H1 (cell line): ENCODE measurements at regions not wholly inside any gene's neighbourhood (a gene's known extent, or its start where the extent isn't known, plus 50 kb on each side); places are given as distances from the start of the nearest gene placed in this dataset.

Source experiments
- CTCF ChIA-PET: fragments of 300-600 bp; sonication (Branson Sonifier 250); formaldehyde crosslinking; loops from one replicate; lab custom pipeline; 2021; ENCODE audit not compliant: partially characterized antibody; lab: Charles Lee
- POLR2A ChIA-PET: fragments of 300-600 bp; sonication (Branson Sonifier 250); formaldehyde crosslinking; loops from one replicate; lab custom pipeline; 2021; ENCODE audit warnings: inconsistent platforms; ENCODE audit not compliant: partially characterized antibody; lab: Charles Lee
- DNase-seq, 2 experiments: peaks; one replicate each; pipeline versions ENCODE4 v3.0.0 to v3.0.0-alpha.2; 2010 to 2022; ENCODE audit warnings: low spot score in 2 of 2, low read depth in 1 of 2, mixed read lengths in 1 of 2
- FAIRE-seq: peaks from 2 replicates; lab custom pipeline; 2011; peaks lifted over from hg19 to GRCh38; lab: Jason Lieb, UNC
- H2AFZ ChIP-seq: 2 replicates; pipeline ENCODE4 v1.8.1; 2012; ENCODE audit warnings: low read length, inconsistent platforms
- H2AK5ac ChIP-seq: 2 replicates; pipeline ENCODE4 v1.6.1; 2013; ENCODE audit warnings: low read depth, low read length
- H2BK120ac ChIP-seq: replicated peaks from 2 replicates; pipeline ENCODE3; 2013; ENCODE audit warnings: low read depth, low read length, inconsistent platforms
- H2BK12ac ChIP-seq: 2 replicates; pipeline ENCODE4 v1.6.1; 2013; ENCODE audit warnings: low read depth, low read length
- H2BK15ac ChIP-seq: 2 replicates; pipeline ENCODE4 v1.6.1; 2013; ENCODE audit warnings: low read length
- H2BK20ac ChIP-seq: 2 replicates; pipeline ENCODE4 v1.6.1; 2013; ENCODE audit warnings: low read length
- H2BK5ac ChIP-seq: 2 replicates; pipeline ENCODE4 v1.6.1; 2013; ENCODE audit warnings: low read depth, low read length
- H3K14ac ChIP-seq: 2 replicates; pipeline ENCODE4 v1.6.1; 2013; ENCODE audit warnings: inconsistent platforms; ENCODE audit not compliant: insufficient read length
- H3K18ac ChIP-seq: 2 replicates; pipeline ENCODE4 v1.6.1; 2013; ENCODE audit warnings: low read length; ENCODE audit errors: extremely low read depth
- H3K23ac ChIP-seq: 2 replicates; pipeline ENCODE4 v1.6.1; 2013; ENCODE audit warnings: inconsistent platforms; ENCODE audit not compliant: insufficient read length
- H3K23me2 ChIP-seq: 2 replicates; pipeline ENCODE4 v1.6.1; 2013; ENCODE audit warnings: low read depth, low read length
- H3K27ac ChIP-seq: 2 replicates; pipeline ENCODE4 v1.6.1; 2011; ENCODE audit warnings: low read depth, low read length, inconsistent platforms
- H3K27me3 ChIP-seq, 4 experiments: replicated peaks in 1 of 4; 1 replicate in 1 of 4; 2 replicates in 3 of 4; pipeline versions ENCODE4 v1.6.1 to v1.8.1; 2011 to 2013; ENCODE audit warnings: low read length in 3 of 4, mild to moderate bottlenecking in 3 of 4, inconsistent platforms in 2 of 4, mixed read lengths in 2 of 4, moderate library complexity in 1 of 4; ENCODE audit not compliant: control insufficient read depth in 3 of 4, insufficient read depth in 3 of 4; ENCODE audit errors: extremely low read depth in 1 of 4
- H3K36me3 ChIP-seq, 4 experiments: 2 replicates each; pipeline versions ENCODE4 v1.6.1 to v1.8.1; 2011 to 2013; ENCODE audit warnings: mild to moderate bottlenecking in 4 of 4, low read length in 3 of 4, moderate library complexity in 2 of 4, control low read depth in 1 of 4, inconsistent platforms in 1 of 4; ENCODE audit not compliant: insufficient read depth in 4 of 4, control insufficient read depth in 2 of 4
- H3K4ac ChIP-seq: replicated peaks from 2 replicates; pipeline ENCODE3; 2013; ENCODE audit warnings: low read length, low read depth, mixed read lengths, inconsistent platforms; ENCODE audit not compliant: insufficient read length
- H3K4me1 ChIP-seq, 4 experiments: replicated peaks in 1 of 4; 1 replicate in 1 of 4; 2 replicates in 3 of 4; pipeline versions ENCODE4 v1.6.1 to v1.8.1; 2011 to 2013; ENCODE audit warnings: low read length in 3 of 4, inconsistent platforms in 2 of 4, mixed read lengths in 1 of 4; ENCODE audit not compliant: insufficient read depth in 4 of 4, control insufficient read depth in 3 of 4
- H3K4me2 ChIP-seq, 2 experiments: 2 replicates each; pipeline versions ENCODE4 v1.6.1 to v1.8.1; 2011 to 2013; ENCODE audit warnings: low read depth in 2 of 2, low read length in 2 of 2, control low read depth in 1 of 2, inconsistent platforms in 1 of 2, mild to moderate bottlenecking in 1 of 2; ENCODE audit not compliant: insufficient read depth in 1 of 2
- H3K4me3 ChIP-seq, 4 experiments: fragments of 200-600, 300-600 bp in 1 of 4; sonication (generic), shearing (Covaris generic), sonication (Bioruptor Twin) in 1 of 4; 2 replicates each; pipeline versions ENCODE4 v1.5.1 to v1.8.1; 2011 to 2016; ENCODE audit warnings: low read length in 4 of 4, low read depth in 3 of 4, control low read depth in 2 of 4, inconsistent platforms in 2 of 4, mild to moderate bottlenecking in 2 of 4, mixed read lengths in 1 of 4, moderate library complexity in 1 of 4; ENCODE audit not compliant: insufficient read depth in 2 of 4; ENCODE audit errors: extremely low read depth in 1 of 4
- H3K56ac ChIP-seq: replicated peaks from 2 replicates; pipeline ENCODE3; 2013; ENCODE audit warnings: low read depth, mild to moderate bottlenecking, mixed read lengths, low read length, inconsistent platforms; ENCODE audit not compliant: insufficient read length
- H3K79me1 ChIP-seq: 2 replicates; pipeline ENCODE4 v1.6.1; 2013; ENCODE audit warnings: low read depth, low read length, control low read depth
- H3K79me2 ChIP-seq, 2 experiments: 2 replicates each; pipeline versions ENCODE4 v1.6.1 to v1.8.1; 2012 to 2013; ENCODE audit warnings: low read length in 2 of 2, mild to moderate bottlenecking in 2 of 2, inconsistent platforms in 1 of 2; ENCODE audit not compliant: insufficient read depth in 2 of 2, control insufficient read depth in 1 of 2
- H3K9ac ChIP-seq, 4 experiments: replicated peaks in 1 of 4; 1 replicate in 1 of 4; 2 replicates in 3 of 4; pipeline versions ENCODE4 v1.6.1 to v1.8.1; 2011 to 2013; ENCODE audit warnings: low read depth in 3 of 4, low read length in 3 of 4, control low read depth in 2 of 4, mild to moderate bottlenecking in 2 of 4, moderate library complexity in 2 of 4, inconsistent platforms in 1 of 4; ENCODE audit errors: extremely low read depth in 1 of 4
- H3K9me3 ChIP-seq, 2 experiments: 2 replicates each; pipeline versions ENCODE4 v1.6.1 to v1.8.1; 2012 to 2013; ENCODE audit warnings: mild to moderate bottlenecking in 2 of 2, moderate library complexity in 2 of 2, control low read depth in 1 of 2, inconsistent platforms in 1 of 2, low read depth in 1 of 2, low read length in 1 of 2, mixed read lengths in 1 of 2; ENCODE audit not compliant: insufficient read depth in 2 of 2
- H4K20me1 ChIP-seq, 2 experiments: replicated peaks in 1 of 2; 2 replicates each; pipeline versions ENCODE3 to v1.8.1; 2011 to 2013; ENCODE audit warnings: inconsistent platforms in 2 of 2, low read length in 2 of 2, mild to moderate bottlenecking in 1 of 2; ENCODE audit not compliant: insufficient read depth in 2 of 2, control insufficient read depth in 1 of 2
- H4K5ac ChIP-seq: 2 replicates; pipeline ENCODE4 v1.6.1; 2013; ENCODE audit warnings: low read length, low read depth, mixed read lengths, inconsistent platforms; ENCODE audit not compliant: insufficient read length
- H4K8ac ChIP-seq: 2 replicates; pipeline ENCODE4 v1.8.0; 2013; ENCODE audit warnings: mild to moderate bottlenecking, moderate library complexity, low read length, inconsistent platforms; ENCODE audit not compliant: insufficient read depth; ENCODE audit errors: extremely low read depth
- H4K91ac ChIP-seq: replicated peaks from 2 replicates; pipeline ENCODE3; 2013; ENCODE audit warnings: low read length, mixed read lengths, inconsistent platforms; ENCODE audit not compliant: insufficient read length
- CBX5 ChIP-seq: fragments of 300-800, 300-1000 bp; sonication (generic); IDR thresholded peaks from 2 replicates; pipeline ENCODE4 v1.7.1; 2016; ENCODE audit warnings: antibody characterized with exemption, low read length, low read depth
- CBX8 ChIP-seq: fragments of 300-800, 300-1000 bp; sonication (generic); IDR thresholded peaks from 2 replicates; pipeline ENCODE4 v1.7.1; 2016; ENCODE audit warnings: low read depth, low read length, borderline replicate concordance
- CHD1 ChIP-seq: IDR thresholded peaks from 2 replicates; pipeline ENCODE4 v1.6.1; 2012; ENCODE audit warnings: low read depth, low read length, improper control_type of control experiment
- EP300 ChIP-seq, 2 experiments: IDR thresholded peaks; 1 replicate in 1 of 2; 2 replicates in 1 of 2; pipeline ENCODE4 v1.6.1; 2011 to 2012; ENCODE audit warnings: low read depth in 2 of 2, low read length in 2 of 2, mild to moderate bottlenecking in 2 of 2, borderline replicate concordance in 1 of 2, inconsistent platforms in 1 of 2, moderate library complexity in 1 of 2
- EZH2 ChIP-seq: fragments of 200-600 bp; sonication (generic); IDR thresholded peaks from 2 replicates; pipeline ENCODE4 v1.7.1; 2012; ENCODE audit warnings: low read depth, mild to moderate bottlenecking, moderate library complexity, low read length, inconsistent platforms; ENCODE audit not compliant: severe bottlenecking
- GTF2F1 ChIP-seq: IDR thresholded peaks from 2 replicates; pipeline ENCODE4 v1.6.1; 2012; ENCODE audit warnings: low read depth, low read length, improper control_type of control experiment, borderline replicate concordance
- JUND ChIP-seq: IDR thresholded peaks from 2 replicates; pipeline ENCODE4 v1.6.1; 2011; ENCODE audit warnings: mild to moderate bottlenecking, improper control_type of control experiment, low read length
- KDM4A ChIP-seq: IDR thresholded peaks from one replicate; pipeline ENCODE4 v1.7.1; 2012; ENCODE audit warnings: low read depth, mild to moderate bottlenecking, moderate library complexity, low read length, inconsistent platforms; ENCODE audit not compliant: severe bottlenecking
- POU5F1 ChIP-seq: IDR thresholded peaks from 2 replicates; pipeline ENCODE4 v1.6.1; 2011; ENCODE audit warnings: low read depth, mild to moderate bottlenecking, low read length, moderate library complexity
- RAD21 ChIP-seq, 2 experiments: IDR thresholded peaks in 1 of 2; conservative IDR thresholded peaks in 1 of 2; 2 replicates each; pipeline ENCODE4 v1.6.1; 2011; ENCODE audit warnings: low read depth in 2 of 2, low read length in 2 of 2, improper control_type of control experiment in 1 of 2, inconsistent platforms in 1 of 2, mild to moderate bottlenecking in 1 of 2, moderate library complexity in 1 of 2
- SUZ12 ChIP-seq: fragments of 200-600 bp; sonication (generic); IDR thresholded peaks from 2 replicates; pipeline ENCODE4 v1.6.1; 2012; ENCODE audit warnings: mild to moderate bottlenecking, inconsistent platforms, low read length, moderate library complexity, mixed read lengths
- TAF1 ChIP-seq: IDR thresholded peaks from 2 replicates; pipeline ENCODE4 v1.6.1; 2011; ENCODE audit warnings: mild to moderate bottlenecking, low read depth, low read length
- WGBS, 2 experiments: shearing (Covaris generic) in 1 of 2; methylation state at CpG; one replicate each; pipeline versions ENCODE4 v1.1.6 to v1.1.7; 2013 to 2015; ENCODE audit warnings: low lambda C conversion rate in 2 of 2, mixed read lengths in 2 of 2, inconsistent platforms in 1 of 2, low coverage in 1 of 2, missing lambda C conversion rate in 1 of 2; ENCODE audit not compliant: insufficient replicate concordance in 2 of 2, insufficient coverage in 1 of 2, insufficient read length in 1 of 2; ENCODE audit errors: extremely low coverage in 1 of 2, missing lambda C conversion rate in 1 of 2; 5-methylcytosine and 5-hydroxymethylcytosine counted together
- TF ChIP-seq, protein P1 (sequence below): IDR thresholded peaks from 2 replicates; pipeline ENCODE4 v1.6.1; 2011; ENCODE audit warnings: low read length, improper control_type of control experiment

DNA sequence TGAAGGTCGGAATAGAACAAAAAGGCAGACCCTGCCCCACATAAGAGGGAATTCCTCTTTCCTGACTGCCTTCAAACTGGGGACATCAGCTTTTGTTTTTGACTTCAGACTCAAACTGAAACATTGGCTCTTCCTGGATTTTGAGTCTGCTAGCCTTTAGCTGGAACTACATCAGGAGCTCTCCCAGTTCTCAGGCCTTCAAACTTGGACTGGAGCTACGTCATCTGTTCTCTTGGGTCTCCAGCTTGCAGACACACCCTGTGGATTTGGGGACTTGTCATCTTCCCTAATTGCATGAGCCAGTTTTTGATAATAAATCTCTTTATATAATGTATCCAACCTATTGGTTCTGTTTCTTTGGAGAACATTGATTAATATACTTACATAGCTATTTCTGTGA lies 798.1 kb downstream of the TBL1XR1 start:
- H2BK15ac ChIP-seq = no peak overlapping the region
- H2BK20ac ChIP-seq = no peak overlapping the region
- no peaks in the 10 kb centered on the region for H3K79me2 ChIP-seq
- DNase-seq (no peak), FAIRE-seq (no peak)
- no peaks in the 10 kb centered on the region for H3K4me1 ChIP-seq
- no peak overlapping the region for H4K5ac ChIP-seq
- H2AFZ ChIP-seq = no peak overlapping the region
- no peaks in the 10 kb centered on the region for H3K79me1 ChIP-seq
- no peak overlapping the region for H3K18ac ChIP-seq
- H3K36me3 ChIP-seq = no peaks in the 10 kb centered on the region; a peak in 1 of 8 replicates
- no peaks in the 10 kb centered on the region for H3K23me2 ChIP-seq
- no peak overlapping the region for H3K4me3 ChIP-seq
- H3K4ac ChIP-seq = no peak overlapping the region
- WGBS, 2 experiments = 91% methylated on average over 2 of the region's 2 CpGs; no CpG with 5 or more reads in 1 of the 2 experiments
- peaks cover 0 to 2% of the 10 kb centered on the region in 2 experiments; a peak in 2 of 4 replicates for H3K9me3 ChIP-seq
- no peaks in the 10 kb centered on the region for H4K20me1 ChIP-seq
- H3K23ac ChIP-seq = no peak overlapping the region
- H3K56ac ChIP-seq = no peak overlapping the region
- peaks cover 0 to 1% (median 0%) of the 10 kb centered on the region in 4 experiments; a peak in 1 of 7 replicates for H3K27me3 ChIP-seq
- no peak overlapping the region for H2BK12ac ChIP-seq
- no peak overlapping the region for H2BK120ac ChIP-seq
- no peak overlapping the region for H2BK5ac ChIP-seq
- H3K4me2 ChIP-seq = no peak overlapping the region
- no peak overlapping the region for H3K27ac ChIP-seq
- no peak overlapping the region for H3K9ac ChIP-seq
- CTCF ChIA-PET = interaction anchor here (0.6 kb wide), 1 partner anchor 696 kb away, joined by 4 read pairs; no protein-coding TSS in a partner anchor
- no peak overlapping the region for H4K91ac ChIP-seq
- no peak overlapping the region for H4K8ac ChIP-seq
- POLR2A ChIA-PET = no interaction called here
- no peak overlapping the region for H3K14ac ChIP-seq
- H2AK5ac ChIP-seq = no peak overlapping the region
- TF ChIP-seq EZH2 (no peak), JUND (no peak), CBX5 (no peak), POU5F1 (no peak), EP300 (IDR thresholded peaks at IDR 0.05; ENCODE audit: borderline replicate concordance in 1 of 2, low read depth in 2 of 2, low read length in 2 of 2) (no peak), KDM4A (no peak), SUZ12 (no peak), RAD21 (IDR thresholded peaks at IDR 0.05 in 1 of 2, conservative IDR thresholded peaks at IDR 0.05 in 1 of 2; ENCODE audit: low read depth in 2 of 2, low read length in 2 of 2) (no peak), CHD1 (no peak), TAF1 (no peak), CBX8 (no peak), GTF2F1 (no peak)
- TF ChIP-seq, protein P1, sequence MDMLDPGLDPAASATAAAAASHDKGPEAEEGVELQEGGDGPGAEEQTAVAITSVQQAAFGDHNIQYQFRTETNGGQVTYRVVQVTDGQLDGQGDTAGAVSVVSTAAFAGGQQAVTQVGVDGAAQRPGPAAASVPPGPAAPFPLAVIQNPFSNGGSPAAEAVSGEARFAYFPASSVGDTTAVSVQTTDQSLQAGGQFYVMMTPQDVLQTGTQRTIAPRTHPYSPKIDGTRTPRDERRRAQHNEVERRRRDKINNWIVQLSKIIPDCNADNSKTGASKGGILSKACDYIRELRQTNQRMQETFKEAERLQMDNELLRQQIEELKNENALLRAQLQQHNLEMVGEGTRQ = no peak
